MM.1S (cell line): ENCODE measurements at regions not wholly inside any gene's neighbourhood (a gene's known extent, or its start where the extent isn't known, plus 50 kb on each side); places are given as distances from the start of the nearest gene placed in this dataset.
"Not testable (repeated sequence)": the region's sequence is repeated elsewhere in the genome, so short reads cannot be mapped to it uniquely, and the experiment has no call there.

ENCODE experiments used
- EZH2 ChIP-seq: fragments of 300-600 bp; sonication (generic); optimal IDR thresholded peaks from 2 replicates; pipeline ENCODE3; 2017; ENCODE audit warnings: low read depth, mild to moderate bottlenecking, antibody characterized with exemption, low read length, mixed read lengths
- EZH2phosphoT487 ChIP-seq: fragments of 300-600 bp; sonication (generic); IDR thresholded peaks from 2 replicates; pipeline ENCODE4 v1.6.1; 2018; ENCODE audit warnings: antibody characterized with exemption, low read length
- TF ChIP-seq, protein P1 (sequence below): fragments of 300-600 bp; sonication (generic); IDR thresholded peaks from 2 replicates; pipeline ENCODE4 v1.5.1; 2016; ENCODE audit warnings: antibody characterized with exemption, low read length, mixed read lengths

DNA sequence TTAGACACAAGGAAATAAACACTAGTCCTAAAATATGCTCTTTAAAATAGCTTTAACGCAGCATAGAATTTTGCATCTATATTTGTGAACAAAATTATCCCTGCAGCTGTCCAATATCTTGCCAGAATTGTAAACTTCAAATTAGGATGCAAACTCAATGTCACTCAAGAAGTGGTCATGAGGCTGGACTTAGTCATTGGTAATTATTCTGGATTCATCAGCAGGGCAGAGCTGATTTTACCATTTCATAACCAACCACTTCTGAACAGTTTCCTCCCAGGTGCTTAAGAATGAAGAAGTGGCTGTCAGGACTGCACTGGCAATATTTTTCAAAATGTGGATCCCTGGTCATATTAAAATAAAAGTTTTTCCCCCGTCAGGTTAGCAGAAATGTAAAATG, 219.5 kb downstream of the SPATA31A6 start:
- TF ChIP-seq, protein P1, sequence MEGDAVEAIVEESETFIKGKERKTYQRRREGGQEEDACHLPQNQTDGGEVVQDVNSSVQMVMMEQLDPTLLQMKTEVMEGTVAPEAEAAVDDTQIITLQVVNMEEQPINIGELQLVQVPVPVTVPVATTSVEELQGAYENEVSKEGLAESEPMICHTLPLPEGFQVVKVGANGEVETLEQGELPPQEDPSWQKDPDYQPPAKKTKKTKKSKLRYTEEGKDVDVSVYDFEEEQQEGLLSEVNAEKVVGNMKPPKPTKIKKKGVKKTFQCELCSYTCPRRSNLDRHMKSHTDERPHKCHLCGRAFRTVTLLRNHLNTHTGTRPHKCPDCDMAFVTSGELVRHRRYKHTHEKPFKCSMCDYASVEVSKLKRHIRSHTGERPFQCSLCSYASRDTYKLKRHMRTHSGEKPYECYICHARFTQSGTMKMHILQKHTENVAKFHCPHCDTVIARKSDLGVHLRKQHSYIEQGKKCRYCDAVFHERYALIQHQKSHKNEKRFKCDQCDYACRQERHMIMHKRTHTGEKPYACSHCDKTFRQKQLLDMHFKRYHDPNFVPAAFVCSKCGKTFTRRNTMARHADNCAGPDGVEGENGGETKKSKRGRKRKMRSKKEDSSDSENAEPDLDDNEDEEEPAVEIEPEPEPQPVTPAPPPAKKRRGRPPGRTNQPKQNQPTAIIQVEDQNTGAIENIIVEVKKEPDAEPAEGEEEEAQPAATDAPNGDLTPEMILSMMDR = not testable (repeated sequence)
- TF ChIP-seq EZH2, EZH2phosphoT487: not testable (repeated sequence)
